Ovary (tissue), 3 donors: ENCODE measurements at regions not wholly inside any gene's neighbourhood (a gene's known extent, or its start where the extent isn't known, plus 50 kb on each side); places are given as distances from the start of the nearest gene placed in this dataset.

ENCODE experiments used
- EP300 ChIP-seq: sonication (generic); formaldehyde crosslinking; IDR thresholded peaks from one replicate; pipeline ENCODE4 v1.6.1; 2017; ENCODE audit warnings: antibody characterized with exemption
- TF ChIP-seq, protein P1 (sequence below), 3 donors: fragments of 450-650 bp in 2 of 3; fragments of 200-600 bp in 1 of 3; IDR thresholded peaks; one replicate each; pipeline versions ENCODE4 v1.5.1 to v1.8.0; 2016 to 2022; ENCODE audit warnings: antibody characterized with exemption in 3 of 3, mild to moderate bottlenecking in 1 of 3
- donor health status: DM: no; HTN: no; CAD: no.

DNA sequence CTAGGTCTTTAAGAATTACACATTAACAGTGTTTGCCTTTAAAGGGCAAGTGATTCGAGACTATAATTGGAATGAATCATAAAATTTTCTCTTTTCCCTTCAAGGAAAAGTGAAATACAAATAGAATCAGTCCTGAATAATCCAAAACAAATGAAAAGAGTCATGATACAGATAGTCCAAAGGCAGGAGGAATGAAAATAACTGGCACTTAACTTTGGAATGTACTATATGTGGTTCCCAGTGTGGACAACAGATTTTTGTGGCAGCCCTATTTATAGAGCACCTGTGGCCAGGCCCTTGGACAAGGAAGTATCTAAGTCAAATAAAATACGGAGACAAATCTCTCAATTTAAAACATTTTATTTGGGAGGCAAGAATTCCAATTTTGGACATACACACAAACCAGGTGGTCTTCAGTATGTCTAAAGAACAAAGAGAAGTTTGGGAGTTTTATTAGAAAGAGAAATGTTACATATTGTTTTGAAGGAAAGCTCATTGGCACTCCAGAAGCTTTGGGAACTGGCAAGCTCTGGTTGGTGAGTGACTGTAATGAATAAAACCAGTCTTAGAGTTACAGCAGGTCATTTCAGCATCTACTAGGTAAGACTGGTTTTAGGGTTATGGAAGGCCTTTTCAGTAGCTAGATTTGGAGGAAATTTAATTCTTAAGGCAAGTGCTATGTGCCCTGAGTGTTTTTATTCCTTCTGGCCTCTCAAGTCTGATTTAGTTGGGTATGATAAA lies 116.0 kb upstream of the PAM start:
- no peak for TF ChIP-seq EP300
- TF ChIP-seq, protein P1, sequence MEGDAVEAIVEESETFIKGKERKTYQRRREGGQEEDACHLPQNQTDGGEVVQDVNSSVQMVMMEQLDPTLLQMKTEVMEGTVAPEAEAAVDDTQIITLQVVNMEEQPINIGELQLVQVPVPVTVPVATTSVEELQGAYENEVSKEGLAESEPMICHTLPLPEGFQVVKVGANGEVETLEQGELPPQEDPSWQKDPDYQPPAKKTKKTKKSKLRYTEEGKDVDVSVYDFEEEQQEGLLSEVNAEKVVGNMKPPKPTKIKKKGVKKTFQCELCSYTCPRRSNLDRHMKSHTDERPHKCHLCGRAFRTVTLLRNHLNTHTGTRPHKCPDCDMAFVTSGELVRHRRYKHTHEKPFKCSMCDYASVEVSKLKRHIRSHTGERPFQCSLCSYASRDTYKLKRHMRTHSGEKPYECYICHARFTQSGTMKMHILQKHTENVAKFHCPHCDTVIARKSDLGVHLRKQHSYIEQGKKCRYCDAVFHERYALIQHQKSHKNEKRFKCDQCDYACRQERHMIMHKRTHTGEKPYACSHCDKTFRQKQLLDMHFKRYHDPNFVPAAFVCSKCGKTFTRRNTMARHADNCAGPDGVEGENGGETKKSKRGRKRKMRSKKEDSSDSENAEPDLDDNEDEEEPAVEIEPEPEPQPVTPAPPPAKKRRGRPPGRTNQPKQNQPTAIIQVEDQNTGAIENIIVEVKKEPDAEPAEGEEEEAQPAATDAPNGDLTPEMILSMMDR (IDR thresholded peaks at IDR 0.05) = no peak
